Astrocyte (in vitro differentiated cells and primary cell): ENCODE measurements at regions not wholly inside any gene's neighbourhood (a gene's known extent, or its start where the extent isn't known, plus 50 kb on each side); places are given as distances from the start of the nearest gene placed in this dataset.

Experiments used
- CTCF ChIP-seq: IDR thresholded peaks from 2 replicates; pipeline ENCODE4 v1.5.1; 2011; ENCODE audit warnings: low read depth, mild to moderate bottlenecking, inconsistent platforms, low read length, moderate library complexity; ENCODE audit not compliant: insufficient read depth
- EZH2 ChIP-seq: IDR thresholded peaks from 2 replicates; pipeline ENCODE4 v1.6.1; 2012; ENCODE audit warnings: mild to moderate bottlenecking, low read length, inconsistent platforms; ENCODE audit not compliant: insufficient read depth

DNA sequence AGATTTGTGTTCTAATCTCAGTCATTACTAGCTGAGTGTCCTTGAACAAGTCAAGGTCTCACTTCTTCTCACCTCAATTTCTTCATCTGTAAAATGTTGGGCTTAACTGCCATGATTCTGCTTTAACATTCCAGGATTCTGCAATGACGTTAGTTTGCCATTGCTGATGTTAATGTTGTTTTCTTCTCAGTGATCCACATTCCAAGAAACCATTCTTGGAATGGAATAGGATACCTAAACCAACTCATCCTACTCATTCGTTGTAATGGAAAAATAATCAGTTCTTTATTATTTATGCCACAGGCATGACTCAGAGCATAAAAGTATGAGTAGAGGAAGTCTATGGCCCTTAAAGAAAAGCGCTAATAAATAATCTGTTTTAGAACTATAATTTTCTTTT, 140.2 kb upstream of the ETAA1 start:
- TF ChIP-seq CTCF (no peak), EZH2 (no peak)
